NB4 (cell line): ENCODE measurements at regions not wholly inside any gene's neighbourhood (a gene's known extent, or its start where the extent isn't known, plus 50 kb on each side); places are given as distances from the start of the nearest gene placed in this dataset.

ENCODE experiments used
- CTCF ChIP-seq: IDR thresholded peaks from one replicate; pipeline ENCODE4 v1.5.1; 2012; ENCODE audit warnings: low read depth, low read length
- MAX ChIP-seq: IDR thresholded peaks from 2 replicates; pipeline ENCODE4 v1.6.1; 2011; ENCODE audit warnings: low read depth, low read length
- POLR2A ChIP-seq: IDR thresholded peaks from 2 replicates; pipeline ENCODE4 v1.6.1; 2011; ENCODE audit warnings: mild to moderate bottlenecking; ENCODE audit not compliant: insufficient read length; ENCODE audit errors: extremely low read depth

- TF ChIP-seq CTCF (no peak), POLR2A (no peak), MAX (no peak)
These were observed 927.6 kb upstream of the FANCL start for GRCh38 chr2:59168766-59169165.
